B cell (primary cell): ENCODE measurements at regions not wholly inside any gene's neighbourhood (a gene's known extent, or its start where the extent isn't known, plus 50 kb on each side); places are given as distances from the start of the nearest gene placed in this dataset.

ENCODE experiments used
- EZH2 ChIP-seq: IDR thresholded peaks from 2 replicates; pipeline ENCODE4 v1.6.1; 2012; ENCODE audit warnings: borderline replicate concordance, low read depth, mild to moderate bottlenecking, moderate library complexity, low read length; ENCODE audit not compliant: insufficient read depth, poor library complexity, severe bottlenecking
- TF ChIP-seq, protein P1 (sequence below): fragments of 200-600 bp; IDR thresholded peaks from one replicate; pipeline ENCODE4 v1.8.0; 2022; ENCODE audit warnings: antibody characterized with exemption, mild to moderate bottlenecking

GRCh38 chr12:45587877-45588533 lies 141.5 kb upstream of the ARID2 start:
- TF ChIP-seq, protein P1, sequence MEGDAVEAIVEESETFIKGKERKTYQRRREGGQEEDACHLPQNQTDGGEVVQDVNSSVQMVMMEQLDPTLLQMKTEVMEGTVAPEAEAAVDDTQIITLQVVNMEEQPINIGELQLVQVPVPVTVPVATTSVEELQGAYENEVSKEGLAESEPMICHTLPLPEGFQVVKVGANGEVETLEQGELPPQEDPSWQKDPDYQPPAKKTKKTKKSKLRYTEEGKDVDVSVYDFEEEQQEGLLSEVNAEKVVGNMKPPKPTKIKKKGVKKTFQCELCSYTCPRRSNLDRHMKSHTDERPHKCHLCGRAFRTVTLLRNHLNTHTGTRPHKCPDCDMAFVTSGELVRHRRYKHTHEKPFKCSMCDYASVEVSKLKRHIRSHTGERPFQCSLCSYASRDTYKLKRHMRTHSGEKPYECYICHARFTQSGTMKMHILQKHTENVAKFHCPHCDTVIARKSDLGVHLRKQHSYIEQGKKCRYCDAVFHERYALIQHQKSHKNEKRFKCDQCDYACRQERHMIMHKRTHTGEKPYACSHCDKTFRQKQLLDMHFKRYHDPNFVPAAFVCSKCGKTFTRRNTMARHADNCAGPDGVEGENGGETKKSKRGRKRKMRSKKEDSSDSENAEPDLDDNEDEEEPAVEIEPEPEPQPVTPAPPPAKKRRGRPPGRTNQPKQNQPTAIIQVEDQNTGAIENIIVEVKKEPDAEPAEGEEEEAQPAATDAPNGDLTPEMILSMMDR: no peak
- no peak for TF ChIP-seq EZH2
